Ishikawa (cell line): ENCODE measurements at regions not wholly inside any gene's neighbourhood (a gene's known extent, or its start where the extent isn't known, plus 50 kb on each side); places are given as distances from the start of the nearest gene placed in this dataset.

Experiments used
- CEBPB ChIP-seq: IDR thresholded peaks from 2 replicates; pipeline ENCODE4 v1.6.1; 2012
- CREB1 ChIP-seq: IDR thresholded peaks from 2 replicates; pipeline ENCODE4 v1.6.1; 2012; ENCODE audit warnings: low read depth
- EGR1 ChIP-seq: IDR thresholded peaks from 2 replicates; pipeline ENCODE4 v1.6.1; 2012
- EP300 ChIP-seq: IDR thresholded peaks from 2 replicates; pipeline ENCODE4 v1.6.1; 2012; ENCODE audit warnings: borderline replicate concordance
- FOXM1 ChIP-seq: IDR thresholded peaks from 2 replicates; pipeline ENCODE4 v1.6.1; 2012; ENCODE audit warnings: low read depth, borderline replicate concordance
- NFIC ChIP-seq: IDR thresholded peaks from 2 replicates; pipeline ENCODE4 v1.6.1; 2012
- RAD21 ChIP-seq: IDR thresholded peaks from 2 replicates; pipeline ENCODE4 v1.6.1; 2012; ENCODE audit warnings: low read depth
- REST ChIP-seq: IDR thresholded peaks from 2 replicates; pipeline ENCODE4 v1.6.1; 2012; ENCODE audit warnings: low read depth, mild to moderate bottlenecking
- TAF1 ChIP-seq: IDR thresholded peaks from 2 replicates; pipeline ENCODE4 v1.6.1; 2012; ENCODE audit warnings: low read depth, mild to moderate bottlenecking
- TCF12 ChIP-seq: IDR thresholded peaks from 2 replicates; pipeline ENCODE4 v1.6.1; 2012; ENCODE audit warnings: low read depth
- TEAD4 ChIP-seq: IDR thresholded peaks from 2 replicates; pipeline ENCODE4 v1.6.1; 2012
- USF1 ChIP-seq: IDR thresholded peaks from 2 replicates; pipeline ENCODE4 v1.6.1; 2012
- YY1 ChIP-seq: IDR thresholded peaks from 2 replicates; pipeline ENCODE4 v1.6.1; 2012; ENCODE audit warnings: low read depth
- ZBTB7A ChIP-seq: IDR thresholded peaks from 2 replicates; pipeline ENCODE4 v1.6.1; 2012; ENCODE audit warnings: low read depth
- TF ChIP-seq, protein P1 (sequence below): IDR thresholded peaks from 2 replicates; pipeline ENCODE4 v1.6.1; 2012

DNA sequence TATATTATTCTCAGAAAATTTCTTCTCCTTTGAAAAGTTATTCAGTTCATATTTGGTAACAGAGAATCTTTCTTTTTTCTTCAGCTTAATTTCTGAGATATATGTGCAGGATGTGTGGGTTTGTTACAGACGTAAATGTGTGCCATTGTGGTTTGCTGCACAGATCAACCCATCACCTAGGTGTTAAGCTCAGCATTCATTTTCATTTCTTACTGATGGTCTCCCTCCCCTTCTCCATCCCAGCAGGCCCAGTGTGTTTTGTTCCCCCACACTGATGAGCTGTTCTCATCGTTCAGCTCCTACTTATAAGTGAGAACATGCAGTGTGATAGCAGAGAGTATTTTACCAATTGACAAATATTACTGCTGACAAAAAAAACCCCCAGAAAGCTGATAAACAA is 330.0 kb upstream of the CHD1 start:
- TF ChIP-seq CREB1 (no peak), ZBTB7A (no peak), TAF1 (no peak), TCF12 (no peak), CEBPB (no peak), EP300 (no peak), REST (no peak), NFIC (no peak), FOXM1 (no peak), RAD21 (no peak), EGR1 (no peak), TEAD4 (no peak), YY1 (no peak), USF1 (no peak)
- TF ChIP-seq, protein P1, sequence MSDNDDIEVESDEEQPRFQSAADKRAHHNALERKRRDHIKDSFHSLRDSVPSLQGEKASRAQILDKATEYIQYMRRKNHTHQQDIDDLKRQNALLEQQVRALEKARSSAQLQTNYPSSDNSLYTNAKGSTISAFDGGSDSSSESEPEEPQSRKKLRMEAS = no peak

DNA sequence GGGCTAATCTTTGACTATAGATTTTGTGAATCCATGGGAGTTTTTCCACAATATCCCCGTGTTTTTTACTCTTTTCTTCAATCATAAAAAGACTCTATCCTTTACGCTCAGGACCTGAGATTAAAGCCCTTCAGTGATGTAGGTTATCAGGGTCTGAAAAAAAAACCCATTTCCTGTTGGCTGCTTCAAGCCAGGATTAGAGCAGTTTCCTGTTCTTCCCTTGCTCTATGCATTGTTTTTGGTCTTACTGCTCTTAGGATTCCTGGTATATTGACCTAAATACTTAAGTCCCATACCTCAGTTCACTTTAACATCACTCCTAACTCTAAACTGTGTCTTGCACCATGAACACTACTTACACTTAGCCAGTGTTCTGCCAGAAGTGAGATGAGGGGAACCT is 319.3 kb upstream of the CHD1 start:
- TF ChIP-seq USF1 = no peak
- TF ChIP-seq FOXM1 = no peak

GRCh38 chr5:99247346-99247745 is 318.5 kb upstream of the CHD1 start:
- no peak for TF ChIP-seq RAD21
- no peak for TF ChIP-seq REST
- TF ChIP-seq CEBPB = no peak
- no peak for TF ChIP-seq FOXM1
- TF ChIP-seq USF1 = no peak
- no peak for TF ChIP-seq YY1
- TF ChIP-seq, protein P1 = no peak
- no peak for TF ChIP-seq TAF1
- TF ChIP-seq EGR1 = no peak
- TF ChIP-seq CREB1 = no peak

DNA sequence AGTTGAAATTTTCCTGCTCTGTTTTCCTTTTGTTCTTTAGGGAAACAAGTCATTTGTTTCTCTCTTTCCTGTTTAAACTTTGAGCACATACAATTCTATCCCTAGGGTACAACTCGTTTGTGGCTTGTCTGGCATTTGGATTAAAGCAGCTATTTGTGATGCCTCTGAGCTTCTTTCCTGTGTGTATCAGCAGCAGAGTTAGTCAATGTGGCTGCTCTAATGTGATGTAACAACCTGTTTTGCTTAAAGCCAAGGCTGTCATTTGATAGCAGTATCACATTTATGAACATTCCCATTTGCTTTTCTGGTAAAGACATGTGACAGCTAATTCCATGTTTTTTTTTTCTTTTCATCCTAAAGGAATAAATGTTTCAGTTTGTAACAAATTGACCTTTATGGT is 314.3 kb upstream of the CHD1 start:
- TF ChIP-seq EGR1 = no peak
- no peak for TF ChIP-seq TAF1
- TF ChIP-seq TEAD4 = no peak
- TF ChIP-seq ZBTB7A = no peak
- no peak for TF ChIP-seq FOXM1
- no peak for TF ChIP-seq USF1
- no peak for TF ChIP-seq CREB1
- no peak for TF ChIP-seq REST
- no peak for TF ChIP-seq TCF12
- no peak for TF ChIP-seq RAD21
- no peak for TF ChIP-seq YY1
- TF ChIP-seq CEBPB = no peak
- TF ChIP-seq, protein P1 = no peak
- no peak for TF ChIP-seq EP300
- TF ChIP-seq NFIC = no peak
